Progenitor cell of endocrine pancreas (in vitro differentiated cells): ENCODE measurements at regions not wholly inside any gene's neighbourhood (a gene's known extent, or its start where the extent isn't known, plus 50 kb on each side); places are given as distances from the start of the nearest gene placed in this dataset.

Source experiments
- DNase-seq: peaks from one replicate; pipeline ENCODE4 v3.0.0; 2021; ENCODE audit warnings: low spot score; ENCODE audit not compliant: unreplicated experiment
- H3K27ac Mint-ChIP-seq: 2 replicates; pipeline ENCODE4 v1.8.0; 2021; ENCODE audit warnings: mild to moderate bottlenecking, moderate library complexity, mixed read lengths
- H3K27me3 Mint-ChIP-seq: 2 replicates; pipeline ENCODE4 v1.8.0; 2021; ENCODE audit warnings: mixed read lengths
- H3K36me3 Mint-ChIP-seq: 2 replicates; pipeline ENCODE4 v1.8.0; 2022; ENCODE audit warnings: mixed read lengths; ENCODE audit not compliant: insufficient read depth
- H3K4me1 Mint-ChIP-seq: 2 replicates; pipeline ENCODE4 v1.8.0; 2021; ENCODE audit warnings: low read depth, mixed read lengths
- H3K4me3 Mint-ChIP-seq: 2 replicates; pipeline ENCODE4 v1.8.0; 2021; ENCODE audit warnings: low read depth, mild to moderate bottlenecking, moderate library complexity, mixed read lengths
- H3K9me3 Mint-ChIP-seq: 2 replicates; pipeline ENCODE4 v1.8.0; 2021; ENCODE audit warnings: low read depth, mixed read lengths
- CTCF ChIP-seq: fragments of 200-600 bp; sonication (generic); IDR thresholded peaks from one replicate; pipeline ENCODE4 v1.5.0; 2021; ENCODE audit warnings: antibody characterized with exemption, mild to moderate bottlenecking; ENCODE audit not compliant: unreplicated experiment

GRCh38 chr4:114034189-114034588 is 54.7 kb upstream of the ARSJ start:
- no peaks in the 10 kb centered on the region for H3K36me3 Mint-ChIP-seq
- H3K9me3 Mint-ChIP-seq, result no peaks in the 10 kb centered on the region
- no peak overlapping the region for H3K4me3 Mint-ChIP-seq
- H3K4me1 Mint-ChIP-seq, result peaks cover 20% of the 10 kb centered on the region
- TF ChIP-seq CTCF, result no peak
- DNase-seq, result no peak
- no peak overlapping the region for H3K27ac Mint-ChIP-seq
- peaks cover 9% of the 10 kb centered on the region for H3K27me3 Mint-ChIP-seq

- Mint-ChIP-seq H3K36me3 (no peaks in the 10 kb centered on the region), H3K4me3 (no peak overlapping the region), H3K4me1 (peaks cover 29% of the 10 kb centered on the region), H3K27me3 (peaks cover 14% of the 10 kb centered on the region), H3K9me3 (no peaks in the 10 kb centered on the region), H3K27ac (no peak overlapping the region)
- DNase-seq, result no peak
- no peak for TF ChIP-seq CTCF
Measured at GRCh38 chr4:114036426-114036825, 57.0 kb upstream of the ARSJ start.

- Mint-ChIP-seq H3K4me3 (no peak overlapping the region), H3K27ac (no peak overlapping the region), H3K36me3 (no peaks in the 10 kb centered on the region), H3K27me3 (peaks cover 14% of the 10 kb centered on the region), H3K4me1 (peaks cover 29% of the 10 kb centered on the region), H3K9me3 (no peaks in the 10 kb centered on the region)
- no peak for TF ChIP-seq CTCF
- no peak for DNase-seq
Measured at GRCh38 chr4:114036864-114037263, 57.4 kb upstream of the ARSJ start.

GRCh38 chr4:114037988-114038387 is 58.5 kb upstream of the ARSJ start:
- no peaks in the 10 kb centered on the region for H3K36me3 Mint-ChIP-seq
- no peak overlapping the region for H3K4me3 Mint-ChIP-seq
- peaks cover 29% of the 10 kb centered on the region for H3K4me1 Mint-ChIP-seq
- no peak for TF ChIP-seq CTCF
- no peaks in the 10 kb centered on the region for H3K9me3 Mint-ChIP-seq
- H3K27ac Mint-ChIP-seq, result no peak overlapping the region
- H3K27me3 Mint-ChIP-seq, result peaks cover 21% of the 10 kb centered on the region
- no peak for DNase-seq

- Mint-ChIP-seq H3K4me1 (peaks cover 29% of the 10 kb centered on the region), H3K4me3 (no peak overlapping the region), H3K36me3 (no peaks in the 10 kb centered on the region), H3K9me3 (no peaks in the 10 kb centered on the region), H3K27ac (no peak overlapping the region), H3K27me3 (peaks cover 23% of the 10 kb centered on the region)
- no peak for TF ChIP-seq CTCF
- DNase-seq, result no peak
Measured at GRCh38 chr4:114038762-114039387, 59.4 kb upstream of the ARSJ start.
